HG03175 (cell line): ENCODE measurements at regions not wholly inside any gene's neighbourhood (a gene's known extent, or its start where the extent isn't known, plus 50 kb on each side); places are given as distances from the start of the nearest gene placed in this dataset.

Source experiments
- ATAC-seq: cut with Tn5 transposase; IDR thresholded peaks from one replicate; pipeline ENCODE4 v1.9.1; 2021; ENCODE audit warnings: mild to moderate bottlenecking, moderate library complexity; ENCODE audit not compliant: unreplicated experiment

DNA sequence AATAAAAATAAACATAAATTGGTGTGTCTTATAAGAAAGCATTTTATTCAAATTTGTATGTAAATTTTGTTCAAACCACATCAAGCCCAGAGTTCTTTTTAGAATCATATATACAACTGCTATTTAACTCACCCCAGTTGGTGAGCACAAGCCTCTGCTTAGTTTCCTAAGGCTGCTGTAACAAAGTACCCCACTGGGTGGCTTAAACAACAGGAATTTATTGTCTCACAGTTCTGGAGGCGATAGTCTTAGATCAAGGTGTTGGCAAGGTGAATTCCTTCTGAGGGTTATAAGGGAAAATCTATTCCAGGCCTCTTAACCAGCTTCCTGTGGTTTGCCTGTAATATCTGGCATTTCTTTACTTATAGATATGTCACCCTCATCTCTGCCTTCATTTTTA lies 1133.5 kb downstream of the OLFM4 start:
- no peak for ATAC-seq

DNA sequence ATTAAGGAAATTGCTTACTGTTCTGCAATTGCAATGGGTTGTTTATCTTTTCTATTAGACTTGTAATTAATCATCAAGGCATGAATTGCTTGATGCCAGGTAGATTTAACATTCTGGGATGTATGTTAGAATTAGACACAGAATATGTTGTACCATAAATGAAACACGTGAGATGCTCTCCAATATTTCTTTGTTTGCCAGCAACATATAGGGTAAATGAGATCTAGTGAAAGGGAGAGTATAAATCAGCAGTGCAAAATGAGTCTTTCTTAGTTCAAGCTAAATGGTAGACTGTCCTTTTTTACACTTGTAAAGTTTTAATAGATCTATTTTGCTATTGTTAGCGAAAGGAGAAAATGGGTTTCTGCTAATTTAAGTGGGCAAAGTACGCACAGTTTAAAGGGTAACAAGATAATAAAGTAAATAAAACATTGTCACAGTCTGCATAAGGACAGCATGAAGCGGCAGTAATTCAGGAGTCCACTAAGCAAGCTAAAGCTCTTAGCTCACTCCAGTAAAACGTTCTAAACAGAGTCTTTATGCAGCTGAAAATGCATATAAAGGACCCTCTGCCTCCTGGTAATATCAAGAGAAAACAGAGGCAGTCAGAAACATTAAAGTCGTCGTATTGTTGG lies 1137.1 kb downstream of the OLFM4 start:
- ATAC-seq, result no peak

DNA sequence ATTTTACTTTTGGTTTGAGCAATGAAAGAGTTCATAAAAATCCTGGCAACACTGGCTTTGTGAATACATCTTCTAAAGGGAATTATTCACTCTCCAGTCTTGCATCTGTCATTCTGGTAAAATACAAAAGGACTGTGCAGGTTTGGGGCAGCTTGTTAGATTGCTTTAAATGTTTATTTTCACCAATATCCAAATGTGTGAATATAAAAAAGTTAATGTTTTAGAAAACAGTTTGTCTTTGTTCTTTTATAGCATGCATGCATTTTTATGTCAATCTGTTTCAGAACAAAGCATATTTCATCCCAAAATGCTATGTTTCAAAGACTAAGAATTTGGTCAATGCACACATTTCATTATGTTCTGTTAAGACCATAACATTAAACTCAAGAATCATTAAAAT lies 1145.4 kb downstream of the OLFM4 start:
- no peak for ATAC-seq

DNA sequence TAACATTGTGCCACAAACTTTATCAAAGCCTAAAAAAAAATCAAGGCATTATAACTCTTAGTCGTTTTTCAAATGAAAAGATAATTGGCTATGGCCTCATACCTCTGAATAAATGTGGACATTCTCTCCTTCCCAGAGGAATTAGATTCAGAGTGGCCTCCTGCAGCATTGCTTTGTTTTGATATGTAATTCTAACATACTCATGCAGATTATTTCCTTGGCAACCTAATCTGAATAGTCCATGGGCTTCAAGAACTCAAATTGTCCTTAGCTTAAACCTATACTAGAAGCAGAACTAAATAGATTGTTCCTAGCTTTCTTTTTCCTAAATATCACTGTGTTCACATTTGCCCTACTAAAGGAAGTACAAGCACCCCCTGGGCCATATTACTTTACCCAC lies 1146.9 kb downstream of the OLFM4 start:
- ATAC-seq, result no peak

DNA sequence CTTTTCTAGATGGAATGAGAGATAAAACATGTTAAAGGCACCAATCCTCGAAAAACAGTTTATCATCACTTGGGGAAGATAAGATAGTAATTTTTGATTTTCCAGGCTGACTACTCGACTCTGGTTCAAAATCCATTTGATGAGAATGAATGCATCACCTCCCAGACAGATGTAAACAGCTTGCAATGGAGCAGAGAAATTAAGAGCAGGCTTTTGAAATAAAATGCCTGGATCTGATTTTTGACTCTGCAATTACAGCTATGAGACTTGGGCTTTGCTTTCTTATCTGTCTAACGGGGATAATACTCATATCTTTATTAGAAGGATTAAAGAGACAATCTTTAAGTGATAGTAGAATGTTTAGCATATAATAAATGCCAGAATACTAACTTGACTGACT lies 1148.9 kb downstream of the OLFM4 start:
- ATAC-seq, result no peak

DNA sequence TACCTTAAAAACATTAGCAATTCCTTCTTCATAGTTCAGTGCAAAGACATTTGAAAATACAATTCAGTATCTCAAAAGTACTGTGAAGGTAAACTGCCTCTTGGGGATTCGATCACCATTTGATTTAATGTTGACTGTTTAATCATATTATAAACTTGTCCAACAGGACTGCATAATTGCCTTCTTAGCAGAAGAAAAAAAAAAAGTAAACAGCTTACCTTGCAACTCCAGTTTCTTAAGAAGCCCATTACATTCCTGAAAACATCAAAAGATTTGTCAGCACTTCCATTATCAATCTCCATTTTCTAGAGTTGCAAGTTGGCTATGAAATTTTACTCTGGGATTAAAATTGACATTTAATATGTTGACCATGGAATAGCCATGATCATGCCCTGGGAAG lies 1154.6 kb downstream of the OLFM4 start:
- ATAC-seq, result no peak

DNA sequence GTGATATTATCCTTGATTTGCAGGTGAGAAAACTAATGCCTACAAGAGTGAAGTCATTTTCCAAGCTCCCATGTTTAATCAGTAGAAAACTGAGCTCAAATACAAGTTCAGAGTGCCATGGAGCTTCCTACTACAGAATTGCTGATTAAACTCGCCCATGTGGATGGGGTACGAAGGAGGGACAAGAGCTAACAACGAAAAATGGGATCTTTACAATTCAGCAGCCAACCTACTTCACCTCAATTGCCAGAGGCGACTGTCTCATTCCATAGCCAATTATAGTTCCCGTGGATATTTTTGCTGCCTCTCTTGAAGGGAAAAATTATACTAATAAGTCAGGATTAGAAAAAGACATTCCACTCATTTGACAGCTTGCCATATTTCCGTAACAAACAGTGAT lies 1155.1 kb downstream of the OLFM4 start:
- ATAC-seq, result no peak

DNA sequence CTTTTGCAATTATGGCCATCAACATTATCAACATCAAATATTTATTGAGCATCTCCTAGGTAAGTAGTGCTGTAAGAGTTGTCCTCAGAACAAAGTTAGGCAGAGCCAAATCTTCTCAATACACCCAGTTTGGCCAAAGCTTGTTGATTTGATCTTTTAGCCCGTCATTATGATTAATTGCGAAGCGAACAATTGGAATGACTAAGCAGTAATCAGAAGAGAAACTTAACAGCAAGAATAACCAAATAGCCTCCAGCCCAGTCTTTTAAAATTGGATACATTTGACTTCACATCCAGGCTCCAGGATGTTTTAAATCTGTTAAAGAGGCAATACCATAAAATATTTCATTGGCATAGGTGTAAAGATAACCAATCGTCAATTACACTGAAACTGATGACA lies 1156.0 kb downstream of the OLFM4 start:
- ATAC-seq, result no peak

DNA sequence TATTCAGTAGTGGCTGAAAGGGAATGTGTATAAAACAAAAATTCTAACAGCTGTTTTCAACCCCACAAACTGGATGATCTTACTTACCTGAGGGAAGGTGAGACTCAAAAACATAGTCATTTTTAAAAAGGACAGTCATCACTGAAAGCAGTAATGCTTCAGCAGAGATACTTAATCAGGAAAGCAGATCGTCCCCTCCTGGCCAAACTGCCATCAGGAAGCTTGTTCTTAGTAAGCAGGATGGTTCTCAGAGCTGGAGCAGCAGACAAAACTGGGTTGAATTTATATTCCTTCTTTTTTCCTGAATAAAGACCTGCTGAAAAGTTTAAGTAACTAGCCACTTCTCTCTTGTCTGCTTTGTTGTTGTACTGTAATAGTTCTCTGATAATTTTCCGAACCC lies 1156.5 kb downstream of the OLFM4 start:
- no peak for ATAC-seq

DNA sequence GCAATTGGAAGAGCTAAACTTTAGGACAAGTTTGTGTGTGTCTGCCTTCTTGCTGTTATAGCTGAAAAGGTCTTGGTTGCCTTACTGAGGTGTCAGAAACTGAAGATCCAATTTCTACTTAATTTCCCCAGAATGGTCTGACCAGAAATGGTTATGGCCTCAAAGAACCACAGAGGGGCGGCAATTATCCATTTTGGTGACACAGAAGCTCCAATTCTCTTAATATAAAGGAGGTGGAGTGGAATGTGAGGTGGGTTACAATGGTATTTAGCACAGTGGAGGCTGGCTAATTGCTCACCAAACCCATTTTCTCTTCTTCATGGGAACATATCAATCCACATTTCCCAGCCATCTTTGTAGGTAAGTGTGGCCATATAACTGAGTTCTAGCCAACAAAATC lies 1157.2 kb downstream of the OLFM4 start:
- ATAC-seq, result no peak

DNA sequence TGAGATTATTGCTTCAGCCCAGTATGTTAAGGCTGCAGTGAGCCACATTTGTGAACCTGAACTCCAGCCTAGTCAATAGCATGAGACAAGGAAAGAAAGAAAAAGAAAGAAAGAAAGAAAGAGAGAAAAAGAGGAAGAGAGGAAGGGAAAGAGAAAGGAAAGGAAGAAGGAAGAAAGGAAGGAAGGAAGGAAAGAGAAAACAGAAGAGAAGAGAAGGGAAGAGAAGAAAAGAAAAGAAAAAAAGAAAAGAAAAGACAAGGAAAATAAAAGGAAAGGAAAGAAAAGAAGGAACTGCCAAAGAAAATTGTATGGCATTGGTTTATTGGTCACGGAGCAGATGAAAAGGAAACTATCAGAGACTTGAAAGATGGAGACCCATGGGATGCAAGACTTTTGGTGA lies 1158.8 kb downstream of the OLFM4 start:
- no peak for ATAC-seq

DNA sequence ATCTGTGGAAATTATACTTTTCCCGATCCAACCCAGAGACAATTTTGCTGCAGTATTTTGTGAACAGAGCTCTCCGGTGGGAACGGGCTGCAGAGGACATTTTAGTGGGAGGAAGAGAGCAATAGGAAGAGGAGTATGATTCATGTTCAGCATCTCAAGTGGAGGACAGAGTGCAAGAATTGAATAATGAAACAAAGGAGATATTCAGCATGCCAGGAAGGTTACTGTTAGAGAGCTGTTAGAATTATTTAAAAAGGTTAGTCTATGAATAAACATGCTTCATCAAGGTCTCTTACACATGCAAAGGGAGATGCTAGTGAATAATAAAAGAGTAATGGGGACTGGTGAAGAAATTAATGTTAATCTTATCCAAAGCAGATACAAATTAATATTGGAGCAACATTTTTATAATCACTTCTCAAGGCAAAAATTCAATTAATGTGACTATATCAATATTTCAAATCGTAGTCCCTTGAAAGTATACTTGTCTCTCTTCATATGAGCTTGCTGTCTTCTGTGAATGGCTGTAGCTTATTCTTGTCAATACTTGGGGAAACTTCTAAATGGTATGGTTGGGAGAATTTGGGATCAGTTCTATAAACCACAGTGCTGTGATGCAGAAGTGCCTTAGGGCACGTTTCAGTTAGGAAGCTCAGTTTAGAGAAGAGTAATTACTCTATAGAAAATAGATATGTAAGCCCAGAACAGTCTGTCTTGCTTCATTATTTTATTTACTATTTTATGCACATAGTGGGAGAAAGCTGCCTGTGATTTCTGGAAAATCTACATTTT lies 1165.8 kb downstream of the OLFM4 start:
- no peak for ATAC-seq

DNA sequence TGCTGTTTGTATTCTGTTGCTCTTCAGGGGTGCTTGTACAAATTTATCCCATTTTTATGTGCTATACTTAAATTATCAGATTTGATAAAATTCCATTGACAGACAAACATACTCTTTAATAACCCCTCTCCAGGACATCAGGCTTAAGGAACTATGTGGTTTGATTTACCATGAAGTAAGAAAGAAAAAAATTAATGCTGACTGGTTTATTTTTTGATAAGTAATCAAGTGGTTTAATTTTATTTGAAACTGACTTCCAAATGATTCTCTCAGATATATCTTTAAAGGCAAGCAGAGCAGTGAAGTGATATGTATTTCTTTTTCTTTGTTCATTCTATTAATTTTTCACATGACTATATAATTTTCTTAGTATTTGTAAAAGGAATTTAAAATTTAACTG lies 1168.1 kb downstream of the OLFM4 start:
- ATAC-seq, result no peak

DNA sequence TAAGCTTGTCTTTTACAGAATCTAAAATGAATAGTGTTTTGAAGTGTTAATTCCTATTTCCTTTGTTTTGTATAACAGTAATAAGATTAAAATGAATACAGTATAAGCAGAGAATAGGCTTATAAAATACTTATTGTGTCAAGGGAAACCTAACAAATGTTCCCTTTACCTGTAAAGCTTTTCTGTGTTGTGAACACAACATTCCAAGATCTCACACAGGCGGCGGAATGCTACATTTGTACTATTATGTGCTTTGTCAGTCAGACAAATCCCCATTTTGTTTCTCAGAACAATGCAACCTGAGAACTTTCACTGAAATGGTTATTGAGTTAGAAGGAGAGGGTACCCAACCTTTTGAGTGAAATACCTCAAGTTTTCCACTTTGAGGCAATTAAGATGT lies 1170.3 kb downstream of the OLFM4 start:
- no peak for ATAC-seq

DNA sequence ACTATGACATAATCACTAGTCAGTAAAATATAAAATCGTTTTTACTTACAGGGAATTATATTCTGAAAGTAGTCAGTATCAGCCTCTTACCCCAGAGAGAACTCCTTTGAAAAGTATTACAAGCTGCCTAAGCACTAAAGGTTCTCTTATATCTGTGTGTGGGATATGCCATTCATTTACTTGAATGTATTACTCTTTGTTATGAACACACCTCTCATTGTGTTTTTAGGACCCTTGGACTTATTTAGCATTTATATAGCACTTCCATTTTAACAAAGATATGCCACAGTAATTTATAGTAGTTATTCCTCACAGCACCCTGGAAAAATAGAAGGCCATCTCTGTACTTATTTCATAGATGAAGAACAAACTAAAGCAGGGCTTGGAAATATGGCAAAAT lies 1178.0 kb downstream of the OLFM4 start:
- ATAC-seq, result no peak

DNA sequence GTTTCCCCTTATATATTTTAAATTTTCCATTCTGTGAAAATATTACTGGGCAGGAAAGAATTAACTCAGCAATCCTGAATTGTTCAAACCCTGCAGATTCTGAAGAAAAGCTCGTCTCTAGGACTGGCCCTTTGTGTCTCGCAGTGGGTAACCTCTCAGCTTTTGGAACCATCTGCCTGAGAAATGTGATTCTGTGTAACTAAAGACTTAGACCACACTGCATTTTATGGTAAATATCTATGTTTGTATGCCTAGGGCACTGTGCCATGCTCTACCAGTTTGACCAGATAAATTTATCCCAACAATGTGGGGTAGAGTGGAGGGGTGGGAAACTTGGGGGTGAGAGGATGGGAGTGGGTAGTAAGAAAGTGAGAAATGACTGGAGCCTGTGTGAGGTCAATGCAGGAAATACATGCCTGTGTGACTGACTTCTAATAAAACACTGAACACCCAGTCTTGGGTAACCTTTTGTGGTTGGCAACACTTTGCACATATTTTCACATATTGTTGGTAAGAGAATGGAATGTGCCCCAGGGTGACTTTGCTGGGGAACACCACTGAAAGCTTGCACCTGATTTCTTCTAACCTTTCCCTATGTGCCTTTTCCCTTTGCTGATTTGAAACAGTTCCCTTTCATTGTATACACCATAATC lies 1181.9 kb downstream of the OLFM4 start:
- no peak for ATAC-seq

DNA sequence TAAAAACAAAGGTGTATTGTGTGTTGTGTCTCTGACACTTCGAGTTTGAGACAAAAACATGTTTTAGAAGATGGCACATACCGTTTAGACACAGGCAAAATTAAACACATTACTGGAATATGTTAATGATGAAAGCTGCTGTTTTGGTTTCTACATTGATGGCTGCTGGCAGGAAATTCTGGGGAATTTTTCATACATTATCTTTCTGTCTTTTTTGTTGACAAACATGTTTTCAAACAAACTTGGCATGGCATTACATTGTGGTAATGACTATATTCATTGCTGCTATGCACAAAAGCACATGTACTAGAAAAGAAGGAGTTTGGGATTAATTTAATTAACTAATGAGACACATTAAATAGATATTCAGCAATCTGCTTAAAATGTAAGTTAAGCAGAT lies 1187.6 kb downstream of the OLFM4 start:
- no peak for ATAC-seq

DNA sequence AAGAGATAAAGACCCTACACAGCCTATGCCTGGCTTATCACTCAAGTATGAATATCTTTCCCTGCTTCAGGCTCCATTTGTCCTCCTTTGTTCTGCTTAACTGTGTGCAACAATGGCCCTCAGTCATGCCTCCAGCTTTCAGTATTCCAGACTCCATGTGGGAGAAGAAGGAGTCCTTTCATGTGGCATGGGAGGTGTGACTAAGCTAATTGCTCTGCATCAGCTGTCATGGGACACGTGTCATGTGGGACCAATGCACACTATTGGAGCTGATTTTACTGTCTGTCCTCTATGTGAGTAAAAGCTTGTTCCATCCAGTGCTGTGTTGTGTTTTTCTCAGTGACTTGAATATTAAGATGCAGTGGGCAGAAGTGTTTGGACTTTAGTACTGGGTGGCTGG lies 1198.3 kb downstream of the OLFM4 start:
- ATAC-seq, result no peak

DNA sequence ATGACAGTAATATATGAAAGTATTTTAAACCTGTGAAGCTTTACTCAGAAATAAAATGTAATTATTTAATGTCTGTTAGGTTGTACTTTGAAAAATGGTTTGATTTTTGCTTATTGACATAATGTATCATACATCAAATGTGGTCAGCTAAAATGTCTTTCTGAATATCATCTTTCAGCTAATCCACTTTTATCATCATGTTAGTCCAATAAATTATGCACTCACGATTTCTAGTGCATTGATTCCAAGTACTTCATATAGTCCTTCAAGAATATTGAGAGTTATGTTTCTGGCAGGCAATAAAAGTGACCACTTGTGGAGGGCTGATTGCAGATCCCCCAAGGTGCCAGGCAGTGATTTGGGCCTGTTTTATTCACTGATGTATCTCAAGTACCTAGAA lies 1204.1 kb downstream of the OLFM4 start:
- no peak for ATAC-seq

DNA sequence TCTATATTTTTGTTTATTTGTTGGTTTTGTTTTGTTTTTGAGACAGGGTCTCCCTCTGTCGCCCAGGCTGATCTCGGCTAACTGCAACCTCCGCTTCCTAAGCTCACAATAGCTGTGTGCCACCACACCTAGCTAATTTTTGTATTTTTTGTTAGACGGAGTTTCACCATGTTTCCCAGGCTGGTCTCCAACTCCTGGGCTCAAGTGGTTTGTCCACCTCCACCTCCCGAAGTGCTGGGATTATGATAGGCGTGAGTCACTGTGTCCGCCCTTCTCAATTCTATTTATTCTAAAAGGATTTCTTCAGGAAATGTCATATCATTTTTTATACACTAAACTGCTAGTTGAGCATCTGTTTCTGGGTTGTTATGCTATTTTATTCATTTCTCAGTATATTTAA lies 1206.0 kb downstream of the OLFM4 start:
- no peak for ATAC-seq

DNA sequence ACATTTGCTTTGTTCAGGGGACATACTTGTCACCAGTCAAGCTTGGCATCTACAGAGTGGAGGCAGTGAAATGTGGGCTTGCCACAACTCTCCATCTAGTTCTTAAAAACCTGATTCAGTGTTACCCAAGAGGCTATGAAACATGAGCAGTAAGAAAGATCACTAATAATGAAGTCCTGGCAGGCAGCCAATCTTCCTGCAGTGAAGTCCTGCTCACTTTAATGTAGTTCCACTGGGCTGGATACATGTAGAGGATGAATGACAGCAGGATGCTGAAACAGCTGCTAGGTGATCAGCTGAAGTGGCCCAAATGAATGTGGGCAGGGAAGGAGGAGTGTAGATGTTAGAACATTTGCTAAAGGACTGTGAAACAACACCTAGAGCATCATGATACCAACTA lies 1213.1 kb downstream of the OLFM4 start:
- ATAC-seq, result no peak

DNA sequence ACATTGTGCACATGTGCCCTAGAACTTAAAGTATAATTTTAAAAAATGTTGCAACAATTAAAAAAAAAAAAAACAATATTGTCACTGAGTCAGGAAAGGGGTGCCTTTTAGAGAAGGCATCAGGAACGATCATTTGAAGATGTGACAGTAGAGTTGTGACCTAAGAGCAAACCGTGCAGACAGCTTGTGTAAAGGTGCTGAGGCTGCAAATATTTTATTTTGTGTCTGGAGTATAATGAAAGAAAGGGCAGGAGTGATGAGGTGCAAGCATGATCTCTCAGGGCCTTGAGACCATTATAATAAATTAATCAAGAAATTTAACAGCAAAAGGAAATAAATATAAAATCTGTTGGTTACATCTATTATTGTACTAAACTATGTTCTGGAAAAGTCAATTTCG lies 1219.7 kb downstream of the OLFM4 start:
- no peak for ATAC-seq
